ENCODE measurements at regions not wholly inside any gene's neighbourhood (a gene's known extent, or its start where the extent isn't known, plus 50 kb on each side); places are given as distances from the start of the nearest gene placed in this dataset.
"Not testable (repeated sequence)": the region's sequence is repeated elsewhere in the genome, so short reads cannot be mapped to it uniquely, and the experiment has no call there.

- Histone ChIP-seq H3K4me2 (ENCODE audit: low read length) (no peak overlapping the region), H3K36me3 (ENCODE audit: insufficient read depth, low read length) (no peaks in the 10 kb centered on the region), H3K9ac (ENCODE audit: low read depth, low read length) (no peak overlapping the region), H3K4me3 (ENCODE audit: low read length) (no peak overlapping the region), H3K9me3 (replicated peaks; ENCODE audit: low read length) (peaks cover 30% of the 10 kb centered on the region), H3K27me3 (ENCODE audit: control insufficient read depth, insufficient read depth, low read length) (no peaks in the 10 kb centered on the region), H3K4me1 (ENCODE audit: control insufficient read depth, insufficient read depth, low read length) (no peaks in the 10 kb centered on the region)
These were observed 1071.4 kb downstream of the BCL11B start for GRCh38 chr14:98200601-98201000.

- no peak overlapping the region for H3K4me3 ChIP-seq (ENCODE audit: low read length)
- H3K36me3 ChIP-seq (ENCODE audit: insufficient read depth, low read length), result no peaks in the 10 kb centered on the region
- H3K4me2 ChIP-seq (ENCODE audit: low read length), result no peak overlapping the region
- peaks cover 31% of the 10 kb centered on the region for H3K9me3 ChIP-seq (replicated peaks; ENCODE audit: low read length)
- no peaks in the 10 kb centered on the region for H3K27me3 ChIP-seq (ENCODE audit: control insufficient read depth, insufficient read depth, low read length)
- H3K4me1 ChIP-seq (ENCODE audit: control insufficient read depth, insufficient read depth, low read length), result no peaks in the 10 kb centered on the region
- H3K9ac ChIP-seq (ENCODE audit: low read depth, low read length), result no peak overlapping the region
These were observed 1068.6 kb downstream of the BCL11B start for GRCh38 chr14:98203421-98203820.

- H3K9ac ChIP-seq (ENCODE audit: low read depth, low read length), result no peak overlapping the region
- peaks cover 28% of the 10 kb centered on the region for H3K9me3 ChIP-seq (replicated peaks; ENCODE audit: low read length)
- H3K4me1 ChIP-seq (ENCODE audit: control insufficient read depth, insufficient read depth, low read length), result no peaks in the 10 kb centered on the region
- no peak overlapping the region for H3K4me3 ChIP-seq (ENCODE audit: low read length)
- H3K27me3 ChIP-seq (ENCODE audit: control insufficient read depth, insufficient read depth, low read length), result no peaks in the 10 kb centered on the region
- no peaks in the 10 kb centered on the region for H3K36me3 ChIP-seq (ENCODE audit: insufficient read depth, low read length)
- no peak overlapping the region for H3K4me2 ChIP-seq (ENCODE audit: low read length)
These were observed 1067.9 kb downstream of the BCL11B start for GRCh38 chr14:98204139-98204538.

- no peaks in the 10 kb centered on the region for H3K4me1 ChIP-seq (ENCODE audit: control insufficient read depth, insufficient read depth, low read length)
These were observed 1064.6 kb downstream of the BCL11B start for GRCh38 chr14:98207415-98207814.

GRCh38 chr14:98208211-98208611, 1063.8 kb downstream of the BCL11B start:
- Histone ChIP-seq H3K4me3 (ENCODE audit: low read length) (no peak overlapping the region), H3K27me3 (ENCODE audit: control insufficient read depth, insufficient read depth, low read length) (no peaks in the 10 kb centered on the region), H3K9me3 (replicated peaks; ENCODE audit: low read length) (peaks cover 22% of the 10 kb centered on the region), H3K9ac (ENCODE audit: low read depth, low read length) (no peak overlapping the region), H3K4me1 (ENCODE audit: control insufficient read depth, insufficient read depth, low read length) (no peaks in the 10 kb centered on the region), H3K4me2 (ENCODE audit: low read length) (no peak overlapping the region), H3K36me3 (ENCODE audit: insufficient read depth, low read length) (no peaks in the 10 kb centered on the region)

More at GRCh38 chr14:98207415-98207814, 1064.6 kb downstream of the BCL11B start:
- Histone ChIP-seq H3K36me3 (ENCODE audit: insufficient read depth, low read length) (no peaks in the 10 kb centered on the region), H3K27me3 (ENCODE audit: control insufficient read depth, insufficient read depth, low read length) (no peaks in the 10 kb centered on the region), H3K4me3 (ENCODE audit: low read length) (no peak overlapping the region), H3K9me3 (replicated peaks; ENCODE audit: low read length) (peaks cover 28% of the 10 kb centered on the region), H3K4me2 (ENCODE audit: low read length) (no peak overlapping the region), H3K9ac (ENCODE audit: low read depth, low read length) (no peak overlapping the region)

GRCh38 chr14:98208943-98209342, 1063.1 kb downstream of the BCL11B start:
- H3K9ac ChIP-seq (ENCODE audit: low read depth, low read length), result no peak overlapping the region
- no peaks in the 10 kb centered on the region for H3K4me1 ChIP-seq (ENCODE audit: control insufficient read depth, insufficient read depth, low read length)

GRCh38 chr14:98210045-98210672, 1061.8 kb downstream of the BCL11B start:
- H3K4me3 ChIP-seq (ENCODE audit: low read length), result no peak overlapping the region

More at GRCh38 chr14:98208943-98209342, 1063.1 kb downstream of the BCL11B start:
- Histone ChIP-seq H3K9me3 (replicated peaks; ENCODE audit: low read length) (peaks cover 19% of the 10 kb centered on the region), H3K4me2 (ENCODE audit: low read length) (no peak overlapping the region), H3K4me3 (ENCODE audit: low read length) (no peak overlapping the region), H3K27me3 (ENCODE audit: control insufficient read depth, insufficient read depth, low read length) (no peaks in the 10 kb centered on the region), H3K36me3 (ENCODE audit: insufficient read depth, low read length) (no peaks in the 10 kb centered on the region)

GRCh38 chr14:98217530-98217929, 1054.5 kb downstream of the BCL11B start:
- Histone ChIP-seq H3K4me3 (ENCODE audit: low read length) (no peak overlapping the region), H3K27me3 (ENCODE audit: control insufficient read depth, insufficient read depth, low read length) (no peaks in the 10 kb centered on the region), H3K4me2 (ENCODE audit: low read length) (no peak overlapping the region), H3K36me3 (ENCODE audit: insufficient read depth, low read length) (no peaks in the 10 kb centered on the region), H3K9me3 (replicated peaks; ENCODE audit: low read length) (no peaks in the 10 kb centered on the region), H3K9ac (ENCODE audit: low read depth, low read length) (no peak overlapping the region), H3K4me1 (ENCODE audit: control insufficient read depth, insufficient read depth, low read length) (no peaks in the 10 kb centered on the region)

More at GRCh38 chr14:98210045-98210672, 1061.8 kb downstream of the BCL11B start:
- no peak overlapping the region for H3K4me2 ChIP-seq (ENCODE audit: low read length)
- no peaks in the 10 kb centered on the region for H3K27me3 ChIP-seq (ENCODE audit: control insufficient read depth, insufficient read depth, low read length)
- no peaks in the 10 kb centered on the region for H3K4me1 ChIP-seq (ENCODE audit: control insufficient read depth, insufficient read depth, low read length)
- H3K36me3 ChIP-seq (ENCODE audit: insufficient read depth, low read length), result no peaks in the 10 kb centered on the region
- no peak overlapping the region for H3K9ac ChIP-seq (ENCODE audit: low read depth, low read length)
- H3K9me3 ChIP-seq (replicated peaks; ENCODE audit: low read length), result peaks cover 16% of the 10 kb centered on the region

GRCh38 chr14:98218218-98218617, 1053.8 kb downstream of the BCL11B start:
- no peaks in the 10 kb centered on the region for H3K27me3 ChIP-seq (ENCODE audit: control insufficient read depth, insufficient read depth, low read length)
- no peaks in the 10 kb centered on the region for H3K4me1 ChIP-seq (ENCODE audit: control insufficient read depth, insufficient read depth, low read length)
- peaks cover 4% of the 10 kb centered on the region for H3K9me3 ChIP-seq (replicated peaks; ENCODE audit: low read length)
- no peaks in the 10 kb centered on the region for H3K36me3 ChIP-seq (ENCODE audit: insufficient read depth, low read length)
- H3K4me2 ChIP-seq (ENCODE audit: low read length), result no peak overlapping the region
- H3K4me3 ChIP-seq (ENCODE audit: low read length), result no peak overlapping the region
- no peak overlapping the region for H3K9ac ChIP-seq (ENCODE audit: low read depth, low read length)

GRCh38 chr14:98219638-98220037, 1052.4 kb downstream of the BCL11B start:
- Histone ChIP-seq H3K4me1 (ENCODE audit: control insufficient read depth, insufficient read depth, low read length) (no peaks in the 10 kb centered on the region), H3K9me3 (replicated peaks; ENCODE audit: low read length) (peaks cover 4% of the 10 kb centered on the region), H3K4me2 (ENCODE audit: low read length) (no peak overlapping the region), H3K36me3 (ENCODE audit: insufficient read depth, low read length) (no peaks in the 10 kb centered on the region), H3K9ac (ENCODE audit: low read depth, low read length) (no peak overlapping the region), H3K27me3 (ENCODE audit: control insufficient read depth, insufficient read depth, low read length) (no peaks in the 10 kb centered on the region), H3K4me3 (ENCODE audit: low read length) (no peak overlapping the region)

GRCh38 chr14:98223106-98223505, 1048.9 kb downstream of the BCL11B start:
- Histone ChIP-seq H3K4me3 (ENCODE audit: low read length) (no peak overlapping the region), H3K9me3 (replicated peaks; ENCODE audit: low read length) (peaks cover 9% of the 10 kb centered on the region), H3K36me3 (ENCODE audit: insufficient read depth, low read length) (no peaks in the 10 kb centered on the region), H3K9ac (ENCODE audit: low read depth, low read length) (no peak overlapping the region), H3K27me3 (ENCODE audit: control insufficient read depth, insufficient read depth, low read length) (no peaks in the 10 kb centered on the region), H3K4me2 (ENCODE audit: low read length) (no peak overlapping the region), H3K4me1 (ENCODE audit: control insufficient read depth, insufficient read depth, low read length) (no peaks in the 10 kb centered on the region)

GRCh38 chr14:98223710-98224109, 1048.3 kb downstream of the BCL11B start:
- not testable (repeated sequence) for H3K27me3 ChIP-seq (ENCODE audit: control insufficient read depth, insufficient read depth, low read length); H3K36me3 ChIP-seq (ENCODE audit: insufficient read depth, low read length); H3K4me3 ChIP-seq (ENCODE audit: low read length); H3K4me1 ChIP-seq (ENCODE audit: control insufficient read depth, insufficient read depth, low read length); H3K9ac ChIP-seq (ENCODE audit: low read depth, low read length); H3K4me2 ChIP-seq (ENCODE audit: low read length)
- peaks cover 12% of the 10 kb centered on the region for H3K9me3 ChIP-seq (replicated peaks; ENCODE audit: low read length)

Data from skeletal muscle satellite cell (primary cell).